Stimulated activated naive CD4-positive, alpha-beta T cell (primary cell): ENCODE measurements at regions not wholly inside any gene's neighbourhood (a gene's known extent, or its start where the extent isn't known, plus 50 kb on each side); places are given as distances from the start of the nearest gene placed in this dataset.
"Not testable (repeated sequence)": the region's sequence is repeated elsewhere in the genome, so short reads cannot be mapped to it uniquely, and the experiment has no call there.

Experiments
- DNase-seq, 6 experiments: peaks; one replicate each; lab custom pipeline; 2025; lab: John Stamatoyannopoulos, UW

DNA sequence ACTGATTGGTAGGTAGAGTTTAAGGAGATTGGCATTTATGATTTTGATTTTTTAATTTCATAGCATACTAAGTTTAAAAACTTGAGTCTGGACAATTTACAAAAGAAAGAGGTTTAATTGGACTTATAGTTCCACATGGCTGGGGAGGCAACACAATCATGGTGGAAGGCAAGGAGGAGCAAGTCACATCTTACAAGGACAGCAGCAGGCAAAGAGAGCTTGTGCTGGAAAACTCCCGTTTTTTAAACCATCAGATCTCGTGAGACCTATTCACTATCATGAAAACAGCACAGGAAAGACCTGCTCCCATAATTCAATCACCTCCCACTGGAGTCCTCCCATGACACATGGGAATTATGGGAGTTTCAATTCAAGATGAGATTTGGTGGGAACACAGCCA, 630.9 kb upstream of the NR2F2 start:
- no peak for DNase-seq

GRCh38 chr15:95700692-95701091, 629.8 kb upstream of the NR2F2 start:
- DNase-seq = not testable (repeated sequence)

- no peak for DNase-seq
These were observed 629.1 kb upstream of the NR2F2 start for GRCh38 chr15:95701410-95701809.

DNA sequence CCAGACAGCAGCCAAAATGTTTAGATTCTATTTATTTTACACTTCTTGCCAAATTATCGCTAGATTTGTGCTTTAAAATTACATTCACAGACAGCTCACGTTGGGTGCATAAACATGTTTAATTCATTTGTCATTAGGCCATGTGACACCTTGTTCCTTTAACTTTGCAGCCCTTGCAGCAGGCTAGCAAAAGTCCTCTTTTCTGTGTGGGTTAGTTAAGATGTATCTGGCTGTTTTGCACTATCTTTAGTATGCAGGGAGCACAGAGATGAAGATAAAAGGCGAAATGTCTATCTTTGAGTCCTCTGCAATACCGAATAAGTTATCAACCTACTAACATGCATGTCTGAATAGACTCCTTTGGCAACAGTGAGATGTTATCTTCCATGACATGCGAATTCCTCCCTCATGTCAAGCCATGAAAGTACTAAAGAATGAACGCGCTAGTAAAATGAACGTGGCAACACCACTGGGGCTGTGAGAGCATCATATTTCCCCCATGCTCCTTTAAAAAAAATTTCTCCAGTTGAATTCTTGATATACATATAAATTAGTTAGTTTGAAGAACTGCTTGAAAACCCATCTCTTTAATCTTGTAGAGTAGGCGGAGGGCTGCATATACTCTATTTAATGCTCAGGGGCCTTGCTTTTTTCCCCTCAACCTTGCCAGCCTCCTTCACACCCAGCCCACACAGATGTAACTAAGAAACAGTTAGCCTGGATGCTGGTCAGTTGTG, 620.4 kb upstream of the NR2F2 start:
- DNase-seq = no peak

- DNase-seq = no peak
These were observed 617.7 kb upstream of the NR2F2 start for GRCh38 chr15:95712785-95713184.

- no peak for DNase-seq
These were observed 617.2 kb upstream of the NR2F2 start for GRCh38 chr15:95713324-95713723.

GRCh38 chr15:95715116-95715903, 615.2 kb upstream of the NR2F2 start:
- DNase-seq = no peak

DNA sequence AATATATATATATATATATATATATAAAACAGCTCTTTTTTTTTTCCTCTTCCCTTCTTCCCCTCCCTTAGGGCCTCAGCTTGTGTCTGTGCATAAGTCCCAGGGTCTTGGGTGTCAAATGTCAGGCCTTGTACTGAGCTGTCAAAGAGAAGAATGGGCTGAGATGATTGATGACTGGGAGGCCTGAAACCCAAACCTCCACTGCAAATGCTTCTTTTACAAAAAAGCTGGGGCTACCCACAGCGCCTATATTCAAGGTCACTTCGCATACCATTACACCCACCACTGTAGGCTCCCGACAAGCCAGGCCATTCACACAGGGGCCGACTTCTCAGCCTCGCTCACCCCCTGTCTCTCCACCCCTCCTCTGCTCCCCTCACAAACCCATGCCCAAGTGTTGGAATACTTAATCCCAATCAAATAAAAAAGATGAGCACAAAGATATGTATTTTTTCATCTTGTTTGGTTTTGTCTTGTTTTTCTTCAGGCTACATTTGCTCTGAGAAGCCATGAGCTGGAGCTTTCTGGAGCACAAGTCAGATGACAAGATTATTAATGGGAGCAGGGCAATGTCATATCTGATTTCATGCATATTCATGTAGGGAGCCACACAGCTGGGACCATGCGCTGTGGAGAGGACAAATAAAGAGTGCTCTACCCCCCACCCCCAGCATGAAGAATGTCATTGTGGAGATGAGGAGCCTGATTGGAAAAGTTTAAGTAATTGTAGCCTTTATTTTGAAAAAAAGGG, 614.4 kb upstream of the NR2F2 start:
- DNase-seq = no peak

- DNase-seq = no peak
These were observed 613.8 kb upstream of the NR2F2 start for GRCh38 chr15:95716708-95717107.

DNA sequence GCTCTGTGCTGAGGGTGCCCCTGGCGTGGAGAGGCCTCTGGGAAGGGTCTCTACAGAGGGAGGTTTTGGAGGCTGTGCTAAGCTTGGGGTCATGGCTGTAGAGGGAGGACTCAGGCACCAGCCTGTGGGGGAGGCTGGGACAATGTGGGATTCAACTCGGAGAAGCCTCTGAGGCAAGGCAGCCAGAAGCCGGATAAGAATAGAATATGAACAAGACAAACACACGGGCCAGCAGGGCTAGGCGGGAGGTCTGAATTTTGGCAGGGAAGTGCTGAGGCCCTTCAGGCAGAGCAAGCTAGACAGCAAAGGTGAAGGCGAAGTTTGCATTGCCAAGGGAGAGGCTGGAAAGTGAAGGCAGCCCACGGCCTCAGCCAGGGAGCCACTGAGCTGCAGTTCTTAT, 612.1 kb upstream of the NR2F2 start:
- no peak for DNase-seq

DNA sequence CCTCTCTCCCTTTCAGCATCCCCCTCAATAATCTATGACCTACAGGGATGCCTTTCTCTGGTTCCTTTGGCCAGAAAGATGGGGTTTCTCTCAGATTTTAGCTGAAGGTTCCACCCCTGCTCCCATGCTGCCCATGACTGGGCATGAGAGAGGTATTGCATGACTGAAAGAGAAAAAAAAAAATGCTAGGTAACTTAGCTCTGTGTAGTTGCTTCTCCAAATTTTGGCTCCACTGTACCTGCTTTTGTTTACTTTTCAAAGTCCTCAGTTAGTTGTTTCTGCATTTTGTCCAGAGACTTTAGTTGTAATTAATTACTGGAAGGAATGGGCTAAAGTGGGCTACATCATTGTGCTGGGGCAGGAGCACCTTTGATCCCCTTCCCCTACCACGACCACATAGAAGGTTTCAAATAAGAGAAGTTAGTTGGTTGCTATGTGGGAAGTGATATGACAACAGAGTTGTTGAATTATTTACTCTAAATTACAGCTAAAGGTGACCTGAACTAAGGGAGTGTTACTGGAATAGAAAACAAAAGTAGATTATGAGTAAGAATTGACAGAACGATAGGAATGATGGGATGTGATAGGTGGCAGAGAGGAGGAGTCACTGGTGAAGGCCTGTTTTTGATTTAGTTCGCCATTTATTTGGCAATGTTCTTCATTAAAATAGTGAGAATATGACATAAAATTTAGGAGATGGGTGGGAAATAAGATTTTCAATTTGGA, 605.4 kb upstream of the NR2F2 start:
- DNase-seq = no peak

DNA sequence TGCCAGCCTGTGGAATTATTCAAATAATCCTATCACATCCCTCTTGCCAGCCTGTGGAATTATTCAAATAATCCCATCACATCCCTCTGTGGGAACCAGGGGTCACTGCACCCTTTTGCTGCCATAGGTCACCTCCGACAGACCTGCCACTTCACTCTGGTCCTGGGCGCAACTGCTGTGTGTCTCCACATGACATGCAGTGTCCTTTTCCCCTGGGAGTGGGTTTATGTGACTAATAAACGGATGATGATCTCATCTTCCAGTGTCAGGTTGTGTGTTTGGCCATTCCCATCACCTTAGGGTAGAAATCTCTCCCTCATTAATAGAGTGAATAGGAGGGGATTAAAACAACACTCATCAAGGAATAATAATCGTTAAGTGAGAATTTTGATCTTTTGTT, 603.6 kb upstream of the NR2F2 start:
- no peak for DNase-seq

DNA sequence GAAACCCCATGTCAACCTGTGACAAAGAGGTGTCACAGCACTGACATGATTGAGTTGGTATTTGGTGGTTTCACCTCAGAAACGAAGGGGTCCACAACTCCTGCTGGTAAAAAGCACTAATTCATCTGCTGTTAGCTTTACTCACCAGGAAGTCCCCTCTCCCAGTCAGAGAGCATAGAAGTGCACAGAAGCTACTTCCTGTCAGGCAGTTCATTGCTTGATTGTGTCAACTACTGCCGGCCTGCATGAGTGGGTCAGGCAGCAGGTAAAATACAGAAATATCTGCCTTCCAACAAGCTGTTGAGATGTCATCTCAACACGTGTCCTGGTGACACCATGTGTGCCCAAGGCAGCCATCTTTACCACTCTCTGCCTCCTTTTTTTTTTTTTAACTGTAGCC, 596.6 kb upstream of the NR2F2 start:
- peak in 3 of 6 experiments; percentile 0 to 20 (median 1) for DNase-seq

DNA sequence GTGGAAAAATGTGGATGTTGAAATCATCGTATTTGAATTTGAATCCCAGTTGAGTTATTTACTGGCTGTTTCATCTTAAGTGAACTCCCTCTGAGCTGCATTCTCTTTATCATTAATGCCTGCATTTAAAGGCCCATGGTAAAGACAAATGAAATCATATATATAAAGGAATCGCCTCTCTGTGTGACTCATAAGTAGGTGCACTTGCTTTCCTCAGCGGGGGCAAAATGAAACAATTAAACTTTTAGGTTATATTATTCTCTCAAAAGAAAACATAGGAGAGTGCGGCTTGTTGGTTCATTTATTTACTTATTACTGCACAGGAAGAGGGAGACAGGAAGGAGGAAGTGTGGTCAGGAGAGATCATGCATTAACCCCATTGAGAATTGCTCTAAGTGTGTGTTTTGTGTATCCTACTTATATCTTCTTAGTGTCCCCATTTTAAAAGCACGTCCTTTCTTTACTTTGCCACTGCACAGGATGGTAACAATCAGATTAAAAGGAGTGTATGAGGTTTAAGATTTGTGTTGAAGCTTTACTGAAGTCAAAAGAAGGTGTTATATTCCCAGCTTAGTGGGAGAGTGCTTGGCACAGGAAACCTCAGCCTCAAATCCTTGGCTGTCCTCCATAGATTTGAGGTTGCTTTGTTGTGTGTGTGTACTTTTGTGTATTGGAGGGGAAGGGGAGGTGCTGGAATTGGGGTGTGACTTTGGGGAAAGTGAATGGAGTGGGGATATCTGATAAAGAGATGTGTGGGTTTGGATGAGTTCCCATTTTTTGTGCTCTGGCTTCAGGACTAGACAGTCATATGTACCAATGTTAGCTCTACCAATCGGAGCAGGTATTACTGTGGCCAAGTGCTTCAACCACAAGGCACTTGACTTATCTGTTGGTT, 595.8 kb upstream of the NR2F2 start:
- no peak for DNase-seq

- DNase-seq = no peak
These were observed 593.4 kb upstream of the NR2F2 start for GRCh38 chr15:95737060-95737459.

GRCh38 chr15:95739131-95739530, 591.4 kb upstream of the NR2F2 start:
- DNase-seq = no peak

DNA sequence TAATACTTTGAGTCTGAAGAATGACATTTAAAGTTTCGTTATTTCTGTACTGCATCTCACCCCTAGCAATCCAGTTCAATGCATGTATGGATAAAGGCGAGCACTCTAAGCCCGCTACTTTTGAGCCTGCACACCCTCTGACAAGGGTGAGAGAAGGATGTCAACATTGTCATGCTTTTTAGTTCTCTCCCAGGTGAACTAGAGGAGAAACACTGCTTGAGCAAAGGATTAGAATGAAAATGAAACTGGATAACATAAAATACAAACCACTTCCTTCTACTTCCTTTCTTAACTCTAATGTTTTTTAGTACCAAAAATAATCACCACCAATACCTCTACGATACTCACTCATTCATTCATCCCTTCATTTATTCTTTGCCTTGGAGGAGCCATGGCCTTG, 588.7 kb upstream of the NR2F2 start:
- peak in 1 of 6 experiments; percentile 7 for DNase-seq

DNA sequence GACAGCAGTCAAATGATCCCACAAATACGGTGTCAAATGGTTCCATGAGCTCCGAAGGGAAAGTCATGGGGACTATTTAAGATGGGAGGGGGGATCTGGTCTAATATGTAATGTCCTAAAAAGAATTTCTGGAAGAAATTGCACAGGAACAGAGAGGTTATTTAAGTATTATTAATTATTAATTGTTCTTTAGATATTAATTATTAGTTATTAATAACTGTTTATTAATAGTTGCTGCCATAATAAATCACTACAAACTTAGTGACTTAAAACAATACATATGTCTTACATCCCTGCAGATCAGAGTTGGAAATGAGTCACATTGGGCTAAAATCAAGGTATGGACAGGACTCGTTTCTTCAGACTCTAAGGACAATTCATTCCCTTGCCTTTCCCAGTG, 588.2 kb upstream of the NR2F2 start:
- DNase-seq = no peak

DNA sequence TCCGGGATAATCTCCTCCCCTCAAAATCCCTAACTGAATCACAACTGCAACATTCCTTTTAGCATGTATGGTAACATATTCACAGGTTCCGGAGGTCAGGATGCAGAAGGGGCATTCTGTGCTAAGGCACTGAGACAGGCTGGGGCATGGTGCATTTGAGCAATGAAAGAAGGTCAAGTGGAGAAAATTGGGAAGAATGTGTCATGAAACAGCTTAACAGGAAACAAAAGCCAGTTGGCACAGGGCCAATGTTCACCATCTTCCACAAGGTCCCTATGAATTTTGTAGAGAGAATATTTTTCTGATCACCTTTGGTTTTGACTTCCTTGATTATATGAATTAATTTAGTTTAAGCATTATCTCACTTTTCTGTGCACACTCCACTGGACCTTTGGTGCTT, 587.7 kb upstream of the NR2F2 start:
- no peak for DNase-seq

- no peak for DNase-seq
These were observed 573.3 kb upstream of the NR2F2 start for GRCh38 chr15:95757171-95757570.

DNA sequence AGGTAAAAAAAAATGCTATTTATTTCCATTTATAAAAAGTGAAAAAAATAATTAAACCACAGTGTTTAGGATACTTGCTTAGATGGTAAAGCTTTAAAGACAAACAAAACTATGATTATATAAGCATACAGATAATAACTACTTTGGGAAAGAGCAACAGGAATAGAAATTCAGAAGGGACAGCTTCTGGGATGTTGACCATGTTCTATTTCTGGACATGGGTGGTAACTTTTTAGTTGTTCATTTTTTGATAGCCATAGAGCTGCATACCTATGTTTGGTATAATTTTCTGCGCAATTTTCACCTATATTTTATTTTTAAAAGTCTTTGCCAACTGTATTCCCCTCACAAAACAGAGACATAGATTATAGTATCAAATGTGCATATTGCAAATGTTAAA, 572.0 kb upstream of the NR2F2 start:
- no peak for DNase-seq
